ENCODE measurements at regions not wholly inside any gene's neighbourhood (a gene's known extent, or its start where the extent isn't known, plus 50 kb on each side); places are given as distances from the start of the nearest gene placed in this dataset.

DNA sequence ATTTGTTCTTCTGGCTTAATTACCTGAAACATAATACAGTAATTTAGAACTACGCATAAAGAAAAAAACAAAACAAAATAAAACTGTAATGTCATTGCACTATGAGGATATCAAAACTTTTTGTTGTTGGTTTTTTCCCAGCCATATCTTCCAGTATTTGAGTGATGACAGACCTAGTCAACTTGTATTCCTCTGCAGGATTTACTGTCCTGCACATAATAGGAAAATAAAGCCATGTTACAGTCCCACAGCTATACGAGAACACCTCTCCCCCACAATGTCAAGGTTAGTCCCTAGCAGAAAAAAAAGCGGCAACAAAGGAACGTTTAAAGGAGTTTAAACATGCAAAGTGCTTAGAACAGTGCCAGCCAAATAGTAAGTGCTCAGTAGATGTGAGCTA, 55.3 kb upstream of the PRDX6 start:
- no peak for DNase-seq (ENCODE audit: extremely low spot score)
- intact Hi-C loops (cut with DNase I), result loop anchor here (5.0 kb wide), 1 partner anchor 406 kb away; no protein-coding TSS in a partner anchor
- no peaks in the 10 kb centered on the region for H3K9me3 ChIP-seq
- TF ChIP-seq POLR2AphosphoS5 (IDR thresholded peaks at IDR 0.05) (no peak), POLR2A (IDR thresholded peaks at IDR 0.05; ENCODE audit: low read depth) (no peak), EP300 (IDR thresholded peaks at IDR 0.05) (no peak)
- TF ChIP-seq, protein P1, sequence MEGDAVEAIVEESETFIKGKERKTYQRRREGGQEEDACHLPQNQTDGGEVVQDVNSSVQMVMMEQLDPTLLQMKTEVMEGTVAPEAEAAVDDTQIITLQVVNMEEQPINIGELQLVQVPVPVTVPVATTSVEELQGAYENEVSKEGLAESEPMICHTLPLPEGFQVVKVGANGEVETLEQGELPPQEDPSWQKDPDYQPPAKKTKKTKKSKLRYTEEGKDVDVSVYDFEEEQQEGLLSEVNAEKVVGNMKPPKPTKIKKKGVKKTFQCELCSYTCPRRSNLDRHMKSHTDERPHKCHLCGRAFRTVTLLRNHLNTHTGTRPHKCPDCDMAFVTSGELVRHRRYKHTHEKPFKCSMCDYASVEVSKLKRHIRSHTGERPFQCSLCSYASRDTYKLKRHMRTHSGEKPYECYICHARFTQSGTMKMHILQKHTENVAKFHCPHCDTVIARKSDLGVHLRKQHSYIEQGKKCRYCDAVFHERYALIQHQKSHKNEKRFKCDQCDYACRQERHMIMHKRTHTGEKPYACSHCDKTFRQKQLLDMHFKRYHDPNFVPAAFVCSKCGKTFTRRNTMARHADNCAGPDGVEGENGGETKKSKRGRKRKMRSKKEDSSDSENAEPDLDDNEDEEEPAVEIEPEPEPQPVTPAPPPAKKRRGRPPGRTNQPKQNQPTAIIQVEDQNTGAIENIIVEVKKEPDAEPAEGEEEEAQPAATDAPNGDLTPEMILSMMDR (IDR thresholded peaks at IDR 0.05), result no peak
- H3K4me3 ChIP-seq, result no peak overlapping the region
- H3K27ac ChIP-seq (replicated peaks in 1 of 4), result no peak overlapping the region
- no peaks in the 10 kb centered on the region for H3K27me3 ChIP-seq
- 77% methylated on average over 4 of the region's 4 CpGs for WGBS
- peaks cover 3 to 12% (median 7%) of the 10 kb centered on the region in 4 donors for H3K4me1 ChIP-seq
- H3K36me3 ChIP-seq, result peaks cover 0 to 28% (median 11%) of the 10 kb centered on the region in 4 donors

DNA sequence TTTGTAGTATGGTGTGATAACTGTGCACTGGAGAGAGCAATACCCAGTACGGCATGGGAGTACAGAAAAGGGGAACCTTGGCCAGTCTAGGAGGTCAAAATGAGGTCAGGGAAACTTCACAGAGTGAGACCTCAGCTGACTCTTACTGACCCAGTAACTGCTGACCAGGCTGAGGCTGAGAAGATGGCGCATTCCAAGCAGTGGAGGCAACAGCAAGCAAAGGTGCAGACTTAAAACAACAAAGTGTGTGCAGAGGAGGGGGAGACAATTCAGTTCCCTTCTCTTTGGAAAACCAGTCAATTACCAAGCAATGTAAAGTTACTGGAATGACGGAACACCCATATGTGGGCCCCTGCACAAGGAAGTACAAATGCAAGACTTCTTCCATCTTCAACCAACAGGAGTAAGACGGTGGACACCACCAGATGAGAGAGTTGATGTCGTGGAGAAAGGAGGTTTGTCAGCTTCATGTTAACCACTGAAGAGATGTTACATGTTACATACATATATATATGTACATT, 54.6 kb upstream of the PRDX6 start:
- Histone ChIP-seq H3K27ac (replicated peaks in 1 of 4) (no peak overlapping the region), H3K4me3 (no peak overlapping the region), H3K27me3 (no peaks in the 10 kb centered on the region), H3K36me3 (peaks cover 0 to 22% (median 8%) of the 10 kb centered on the region in 4 donors), H3K9me3 (no peaks in the 10 kb centered on the region), H3K4me1 (peaks cover 3 to 12% (median 7%) of the 10 kb centered on the region in 4 donors)
- WGBS, result 82% methylated on average over 5 of the region's 5 CpGs
- no peak for DNase-seq (ENCODE audit: extremely low spot score)
- intact Hi-C loops (cut with DNase I), result loop anchor here (5.0 kb wide), 1 partner anchor 405 kb away; no protein-coding TSS in a partner anchor
- no peak for TF ChIP-seq EP300 (IDR thresholded peaks at IDR 0.05)
- TF ChIP-seq, protein P1 (IDR thresholded peaks at IDR 0.05), result no peak

DNA sequence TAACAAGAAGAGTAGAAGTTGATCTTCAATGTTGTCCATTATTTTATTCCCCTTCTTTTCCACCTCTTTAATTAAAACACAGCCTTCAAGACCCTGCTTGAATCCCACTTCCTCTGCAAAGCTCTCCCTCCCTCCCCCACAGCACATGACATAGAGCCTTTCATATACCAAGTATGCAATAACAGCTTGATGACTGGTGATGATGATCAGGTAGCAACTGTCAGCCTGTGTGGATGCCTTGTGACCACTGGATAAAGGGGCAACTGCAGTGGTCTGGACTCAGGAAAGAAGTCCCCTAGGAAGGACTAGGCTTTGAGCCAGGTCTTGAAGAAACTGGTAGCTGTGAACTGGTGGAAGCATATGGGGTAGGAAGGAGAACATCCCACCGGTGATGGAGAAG, 53.8 kb upstream of the PRDX6 start:
- H3K9me3 ChIP-seq, result no peaks in the 10 kb centered on the region
- DNase-seq (ENCODE audit: extremely low spot score), result no peak
- peaks cover 3 to 12% (median 7%) of the 10 kb centered on the region in 4 donors for H3K4me1 ChIP-seq
- peaks cover 0 to 14% (median 2%) of the 10 kb centered on the region in 4 donors for H3K36me3 ChIP-seq
- no peak overlapping the region for H3K27ac ChIP-seq (replicated peaks in 1 of 4)
- no peak overlapping the region for H3K4me3 ChIP-seq
- no peak for TF ChIP-seq POLR2AphosphoS5 (IDR thresholded peaks at IDR 0.05)
- no peak for TF ChIP-seq EP300 (IDR thresholded peaks at IDR 0.05)
- TF ChIP-seq, protein P1 (IDR thresholded peaks at IDR 0.05), result no peak
- no peak for TF ChIP-seq POLR2A (IDR thresholded peaks at IDR 0.05; ENCODE audit: low read depth)
- WGBS, result 93% methylated on average over 1 of the region's 1 CpG
- no peaks in the 10 kb centered on the region for H3K27me3 ChIP-seq
- intact Hi-C loops (cut with DNase I), result loop anchor here (5.0 kb wide), 1 partner anchor 404 kb away; no protein-coding TSS in a partner anchor

DNA sequence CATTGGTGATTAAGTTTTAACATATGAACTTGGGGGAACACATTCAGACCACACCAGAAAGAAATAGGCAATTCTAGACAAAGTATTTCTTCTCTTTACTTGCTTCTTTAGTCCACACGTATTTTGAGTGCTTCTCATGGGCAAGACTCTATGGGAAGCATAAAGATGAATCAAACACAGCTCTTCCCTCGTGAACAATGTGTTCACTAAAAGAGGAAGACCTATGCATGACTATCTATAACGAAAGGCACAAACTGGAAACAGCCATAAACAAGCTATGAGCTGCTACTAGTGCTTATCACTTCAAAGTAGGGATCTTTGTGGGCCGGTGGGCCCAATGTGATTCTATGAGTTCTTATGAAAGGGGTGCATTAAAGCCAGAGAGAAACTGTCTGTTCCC, 53.0 kb upstream of the PRDX6 start:
- no peak overlapping the region for H3K4me3 ChIP-seq
- 89% methylated on average over 4 of the region's 4 CpGs for WGBS
- intact Hi-C loops (cut with DNase I), result loop anchor here (5.0 kb wide), 1 partner anchor 403 kb away; no protein-coding TSS in a partner anchor
- TF ChIP-seq EP300 (IDR thresholded peaks at IDR 0.05), result no peak
- TF ChIP-seq POLR2A (IDR thresholded peaks at IDR 0.05; ENCODE audit: low read depth), result no peak
- no peak for DNase-seq (ENCODE audit: extremely low spot score)
- no peaks in the 10 kb centered on the region for H3K27me3 ChIP-seq
- H3K4me1 ChIP-seq, result peaks cover 9 to 18% (median 14%) of the 10 kb centered on the region in 4 donors
- H3K9me3 ChIP-seq, result no peaks in the 10 kb centered on the region
- no peak overlapping the region for H3K27ac ChIP-seq (replicated peaks in 1 of 4)
- H3K36me3 ChIP-seq, result peaks cover 0 to 10% (median 0%) of the 10 kb centered on the region in 4 donors

DNA sequence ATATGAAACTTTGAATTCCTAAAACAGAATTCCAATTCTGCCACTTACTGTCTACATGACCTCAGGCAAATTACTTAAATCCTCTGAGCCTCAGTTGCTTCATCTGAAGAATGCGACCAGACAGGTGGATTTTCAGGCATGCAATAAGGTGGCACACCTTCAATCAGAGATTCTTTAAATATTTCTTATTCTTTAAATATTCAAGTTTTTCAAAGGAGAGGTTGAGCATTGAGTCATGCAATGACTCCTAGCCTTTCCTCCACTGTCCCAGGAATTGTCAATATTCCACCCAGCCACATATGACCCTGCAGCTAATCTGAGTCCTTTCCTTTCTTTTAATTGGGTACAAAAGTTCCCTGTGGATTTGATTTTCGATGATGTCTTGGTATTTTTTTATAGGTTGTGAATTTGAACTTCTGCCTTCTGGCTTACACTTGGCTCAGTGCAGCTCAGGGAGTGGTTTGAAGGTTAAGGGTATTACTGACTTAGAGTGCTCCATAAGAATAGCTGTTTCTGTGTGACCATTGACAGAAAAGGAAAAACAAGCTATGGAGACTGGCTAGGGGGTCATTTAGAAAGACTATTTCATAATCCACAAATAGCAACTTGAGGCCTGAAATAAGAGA, 52.2 kb upstream of the PRDX6 start:
- Histone ChIP-seq H3K4me3 (no peak overlapping the region), H3K36me3 (peaks cover 0 to 10% (median 0%) of the 10 kb centered on the region in 4 donors), H3K27me3 (no peaks in the 10 kb centered on the region), H3K4me1 (peaks cover 17 to 24% (median 21%) of the 10 kb centered on the region in 4 donors), H3K9me3 (no peaks in the 10 kb centered on the region), H3K27ac (replicated peaks in 1 of 4) (no peak overlapping the region)
- WGBS, result 87% methylated on average over 2 of the region's 2 CpGs
- no peak for TF ChIP-seq POLR2A (IDR thresholded peaks at IDR 0.05; ENCODE audit: low read depth)
- TF ChIP-seq POLR2AphosphoS5 (IDR thresholded peaks at IDR 0.05), result no peak
- no peak for TF ChIP-seq EP300 (IDR thresholded peaks at IDR 0.05)
- TF ChIP-seq, protein P1 (IDR thresholded peaks at IDR 0.05), result no peak
- intact Hi-C loops (cut with DNase I), result loop anchor here (5.0 kb wide), 2 partner anchors 287 to 402 kb away; partner anchors contain the start of gene KLHL20
- no peak for DNase-seq (ENCODE audit: extremely low spot score)
